AG04450 (cell line): ENCODE measurements at regions not wholly inside any gene's neighbourhood (a gene's known extent, or its start where the extent isn't known, plus 50 kb on each side); places are given as distances from the start of the nearest gene placed in this dataset.

ENCODE experiments used
- CTCF ChIA-PET: fragments of 300-600, 350-600 bp; formaldehyde crosslinking; extraction: SDS; loops from one replicate; lab custom pipeline; 2022; ENCODE audit warnings: antibody characterized with exemption, inconsistent platforms; lab: Charles Lee
- POLR2A ChIA-PET: fragments of 350-600 bp; formaldehyde crosslinking; extraction: SDS; loops from one replicate; lab custom pipeline; 2021; ENCODE audit warnings: antibody characterized with exemption, inconsistent platforms; lab: Yijun Ruan, JAX
- DNase-seq: peaks from one replicate; pipeline ENCODE4 v3.0.0-alpha.2; 2011; ENCODE audit warnings: low read depth, low spot score
- H3K27ac ChIP-seq: one replicate; pipeline ENCODE4 v1.5.1; 2012; ENCODE audit warnings: low read depth, low read length, control low read depth
- H3K27me3 ChIP-seq: one replicate; pipeline ENCODE4 v1.6.0; 2012; ENCODE audit warnings: low read length; ENCODE audit not compliant: control insufficient read depth, insufficient read depth
- H3K4me3 ChIP-seq: 2 replicates; pipeline ENCODE4 v1.5.1; 2011; ENCODE audit warnings: mild to moderate bottlenecking, low read depth, low read length, control low read depth
- H3K9me3 ChIP-seq: 2 replicates; pipeline ENCODE4 v1.5.1; 2012; ENCODE audit warnings: low read length; ENCODE audit not compliant: control insufficient read depth, insufficient read depth
- TF ChIP-seq, protein P1 (sequence below): IDR thresholded peaks from 2 replicates; pipeline ENCODE4 v1.5.1; 2011; ENCODE audit warnings: low read depth, low read length, control low read depth, inconsistent platforms

GRCh38 chr5:125120012-125120411 lies 373.6 kb upstream of the ZNF608 start:
- Histone ChIP-seq H3K27me3 (no peaks in the 10 kb centered on the region), H3K27ac (no peak overlapping the region), H3K4me3 (no peak overlapping the region), H3K9me3 (no peaks in the 10 kb centered on the region)
- TF ChIP-seq, protein P1, sequence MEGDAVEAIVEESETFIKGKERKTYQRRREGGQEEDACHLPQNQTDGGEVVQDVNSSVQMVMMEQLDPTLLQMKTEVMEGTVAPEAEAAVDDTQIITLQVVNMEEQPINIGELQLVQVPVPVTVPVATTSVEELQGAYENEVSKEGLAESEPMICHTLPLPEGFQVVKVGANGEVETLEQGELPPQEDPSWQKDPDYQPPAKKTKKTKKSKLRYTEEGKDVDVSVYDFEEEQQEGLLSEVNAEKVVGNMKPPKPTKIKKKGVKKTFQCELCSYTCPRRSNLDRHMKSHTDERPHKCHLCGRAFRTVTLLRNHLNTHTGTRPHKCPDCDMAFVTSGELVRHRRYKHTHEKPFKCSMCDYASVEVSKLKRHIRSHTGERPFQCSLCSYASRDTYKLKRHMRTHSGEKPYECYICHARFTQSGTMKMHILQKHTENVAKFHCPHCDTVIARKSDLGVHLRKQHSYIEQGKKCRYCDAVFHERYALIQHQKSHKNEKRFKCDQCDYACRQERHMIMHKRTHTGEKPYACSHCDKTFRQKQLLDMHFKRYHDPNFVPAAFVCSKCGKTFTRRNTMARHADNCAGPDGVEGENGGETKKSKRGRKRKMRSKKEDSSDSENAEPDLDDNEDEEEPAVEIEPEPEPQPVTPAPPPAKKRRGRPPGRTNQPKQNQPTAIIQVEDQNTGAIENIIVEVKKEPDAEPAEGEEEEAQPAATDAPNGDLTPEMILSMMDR, result no peak
- ChIA-PET CTCF (no interaction called here), POLR2A (no interaction called here)
- DNase-seq, result no peak

DNA sequence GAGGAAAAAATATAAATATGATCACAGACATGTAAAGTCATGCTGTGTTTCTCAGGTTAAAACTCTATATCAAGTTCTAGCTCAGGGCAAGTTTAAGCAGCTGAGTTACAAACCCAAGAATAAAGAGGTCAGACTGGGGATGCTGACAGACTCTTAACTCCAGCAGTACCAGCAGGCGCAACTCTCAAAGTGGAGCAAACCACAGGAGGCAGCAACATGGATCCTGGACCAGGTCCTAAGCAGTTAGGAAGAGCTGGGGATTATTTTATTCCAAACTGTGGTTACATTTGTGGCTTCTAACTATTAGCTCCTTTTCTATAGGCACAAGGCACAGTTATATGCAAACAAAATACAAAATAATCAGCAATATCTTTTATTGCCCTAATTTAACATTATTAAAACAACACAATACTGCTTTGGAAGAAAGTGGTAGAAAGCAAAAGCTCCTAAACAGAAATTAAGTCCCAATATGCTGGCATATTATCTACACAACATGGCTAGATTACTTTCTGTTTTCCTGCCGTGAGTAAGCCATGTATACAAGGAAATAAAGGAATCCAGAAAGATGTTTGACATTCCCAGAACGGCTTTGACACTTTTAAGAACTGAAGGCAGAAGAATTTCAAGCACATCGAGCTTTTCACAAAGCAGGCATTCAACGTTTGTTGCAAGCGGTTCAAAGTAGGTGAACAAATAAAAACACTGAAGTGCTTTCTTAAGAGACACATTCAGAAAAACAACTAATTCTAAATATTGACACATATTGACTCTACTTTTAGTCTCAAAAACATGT lies 378.8 kb upstream of the ZNF608 start:
- TF ChIP-seq, protein P1, result no peak
- no peaks in the 10 kb centered on the region for H3K9me3 ChIP-seq
- ChIA-PET CTCF (interaction anchor here (1.2 kb wide), 1 partner anchor 16 kb away, joined by 3 read pairs; no protein-coding TSS in a partner anchor), POLR2A (no interaction called here)
- no peaks in the 10 kb centered on the region for H3K27me3 ChIP-seq
- no peak overlapping the region for H3K27ac ChIP-seq
- DNase-seq, result no peak
- no peak overlapping the region for H3K4me3 ChIP-seq

- DNase-seq, result no peak
- CTCF ChIA-PET, result no interaction called here
- TF ChIP-seq, protein P1, result no peak
- H3K27me3 ChIP-seq, result no peaks in the 10 kb centered on the region
- H3K9me3 ChIP-seq, result no peaks in the 10 kb centered on the region
- no peak overlapping the region for H3K4me3 ChIP-seq
- POLR2A ChIA-PET, result no interaction called here
- no peak overlapping the region for H3K27ac ChIP-seq
These were observed 379.6 kb upstream of the ZNF608 start for GRCh38 chr5:125126050-125126449.

DNA sequence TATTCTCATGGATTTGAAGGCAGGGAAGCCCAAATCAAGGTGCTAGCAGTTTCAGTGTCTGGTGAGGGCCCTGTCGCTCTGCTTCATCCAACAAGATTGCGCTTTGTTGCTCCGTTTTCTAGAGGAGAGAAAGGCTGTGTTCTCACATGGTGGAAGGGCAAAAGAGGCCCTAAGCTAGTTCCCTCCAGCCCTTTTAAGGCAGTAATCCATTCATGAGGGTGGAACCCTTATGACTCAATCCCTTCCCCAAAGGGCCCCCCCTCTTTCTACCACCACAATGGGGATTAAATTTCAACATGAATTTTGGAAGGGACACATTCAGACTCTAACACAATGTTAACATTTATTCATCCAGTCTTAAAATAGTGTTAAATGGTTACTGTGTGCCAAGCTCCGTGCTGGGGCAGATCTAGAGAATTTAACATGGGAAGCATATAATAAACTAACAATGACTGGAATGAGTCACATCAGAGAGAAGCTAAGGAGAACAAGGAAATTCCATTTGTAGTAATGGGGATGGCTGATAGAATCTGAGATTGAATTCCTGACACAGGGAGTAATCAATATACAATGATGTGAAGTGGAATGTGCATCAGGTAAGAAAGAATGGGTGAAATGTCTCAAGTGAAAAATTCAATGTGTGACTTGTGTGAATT lies 382.8 kb upstream of the ZNF608 start:
- no peak overlapping the region for H3K27ac ChIP-seq
- DNase-seq, result no peak
- no peak overlapping the region for H3K4me3 ChIP-seq
- TF ChIP-seq, protein P1, result no peak
- H3K27me3 ChIP-seq, result no peaks in the 10 kb centered on the region
- CTCF ChIA-PET, result interaction anchor here (0.7 kb wide), 1 partner anchor 58 kb away, joined by 3 read pairs; no protein-coding TSS in a partner anchor
- POLR2A ChIA-PET, result no interaction called here
- H3K9me3 ChIP-seq, result no peaks in the 10 kb centered on the region

DNA sequence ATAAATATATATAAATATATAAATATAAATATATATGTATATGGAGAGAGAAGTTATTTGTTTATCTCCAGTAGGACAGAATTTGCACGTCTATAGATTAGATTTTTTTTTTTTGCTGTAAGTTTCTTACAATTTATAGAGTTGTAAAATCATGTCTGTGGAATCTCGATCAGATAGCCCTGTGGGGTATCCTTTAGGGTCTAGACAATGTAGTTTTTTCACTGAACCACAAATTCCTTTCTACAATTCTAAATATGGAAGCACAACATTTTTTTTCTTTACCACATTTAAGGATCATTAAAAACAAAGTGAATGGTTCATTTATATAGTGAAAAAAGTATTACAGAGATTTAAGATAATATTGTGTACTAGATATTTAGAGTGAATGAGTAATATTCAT lies 384.2 kb upstream of the ZNF608 start:
- H3K27me3 ChIP-seq, result no peaks in the 10 kb centered on the region
- DNase-seq, result no peak
- ChIA-PET POLR2A (no interaction called here), CTCF (no interaction called here)
- no peaks in the 10 kb centered on the region for H3K9me3 ChIP-seq
- H3K4me3 ChIP-seq, result no peak overlapping the region
- no peak overlapping the region for H3K27ac ChIP-seq
- TF ChIP-seq, protein P1, result no peak
